Pancreas (tissue), 10 donors: ENCODE measurements at regions not wholly inside any gene's neighbourhood (a gene's known extent, or its start where the extent isn't known, plus 50 kb on each side); places are given as distances from the start of the nearest gene placed in this dataset.
"Not testable (repeated sequence)": the region's sequence is repeated elsewhere in the genome, so short reads cannot be mapped to it uniquely, and the experiment has no call there.

Experiments used
- ATAC-seq, 4 donors: fragments of 200-7000 bp; cut with Tn5 transposase; one replicate each; pipeline versions ENCODE4 v1.8.0 to v1.9.1; 2020; ENCODE audit warnings: mild to moderate bottlenecking in 4 of 4, moderate library complexity in 4 of 4
- DNase-seq, 6 donors: peaks; one replicate each; pipeline ENCODE4 v3.0.0-alpha.2; 2020
- FAIRE-seq: peaks from 2 replicates; lab custom pipeline; 2012; peaks lifted over from hg19 to GRCh38; lab: Jason Lieb, UNC
- H3K27ac ChIP-seq, 4 donors: fragments of 200-600 bp; sonication (generic); 1 replicate in 3 of 4; 2 replicates in 1 of 4; pipeline versions ENCODE4 v1.5.0 to v1.8.0; 2020
- H3K27me3 ChIP-seq, 4 donors: fragments of 200-600 bp; one replicate each; pipeline ENCODE4 v1.8.0; 2021
- H3K36me3 ChIP-seq, 3 donors: fragments of 200-600 bp; sonication (generic) in 1 of 3; one replicate each; pipeline versions ENCODE4 v1.5.0 to v1.8.0; 2020 to 2021
- H3K4me1 ChIP-seq, 3 donors: fragments of 200-600 bp; one replicate each; pipeline ENCODE4 v1.8.0; 2021
- H3K4me3 ChIP-seq, 4 donors: fragments of 200-600 bp; sonication (generic) in 2 of 4; one replicate each; pipeline versions ENCODE4 v1.5.0 to v1.8.0; 2020 to 2021
- H3K9me3 ChIP-seq, 4 donors: fragments of 200-600 bp; one replicate each; pipeline ENCODE4 v1.8.0; 2021
- CTCF ChIP-seq, 4 donors: fragments of 200-600 bp; sonication (generic) in 3 of 4; IDR thresholded peaks; one replicate each; pipeline versions ENCODE4 v1.5.0 to v1.8.0; 2021; ENCODE audit warnings: antibody characterized with exemption in 4 of 4
- WGBS, 2 donors: extraction: QIAGEN DNeasy Blood & Tissue Kit; methylation state at CpG; one replicate each; pipeline ENCODE4 v1.1.7; 2013; 5-methylcytosine and 5-hydroxymethylcytosine counted together
- intact Hi-C, 3 donors: fragments of 100-400 bp; cut with DNase I; formaldehyde crosslinking; loops; one replicate each; pipeline versions ENCODE4 v1.11.1 to v1.14.2; 2022
- donor health status: healthy with polysubstance abuse.
- donor health status: DM: no; HTN: no; CAD: no; lungs with moderate emphysema.
- donor health status: DM: no; HTN: no; CAD: no.
- donor health status: control.
- donor health status: control.
- donor health status: Bipolar disorder and iron deficiency.
- donor health status: DM: yes; HTN: yes; CAD: no.
- donor health status: DM: no; HTN: no; CAD: no.
- donor health status: DM: no; HTN: no; CAD: no.
- donor health status: DM: yes; HTN: yes; CAD: no.

GRCh38 chr5:162816816-162817215, 620.6 kb upstream of the CCNG1 start:
- ATAC-seq = no peak
- H3K4me3 ChIP-seq = no peak overlapping the region
- 34 to 42% methylated on average over 2 of the region's 2 CpGs for WGBS, 2 donors
- H3K36me3 ChIP-seq = no peaks in the 10 kb centered on the region
- no peak for TF ChIP-seq CTCF (IDR thresholded peaks at IDR 0.05)
- intact Hi-C loops = no loop called here
- DNase-seq = no peak
- FAIRE-seq = no peak
- no peak overlapping the region for H3K27ac ChIP-seq
- no peaks in the 10 kb centered on the region for H3K9me3 ChIP-seq
- no peaks in the 10 kb centered on the region for H3K4me1 ChIP-seq
- no peaks in the 10 kb centered on the region for H3K27me3 ChIP-seq

GRCh38 chr5:162817364-162817763, 620.0 kb upstream of the CCNG1 start:
- Histone ChIP-seq H3K4me3 (no peak overlapping the region), H3K4me1 (no peaks in the 10 kb centered on the region), H3K27me3 (no peaks in the 10 kb centered on the region), H3K36me3 (no peaks in the 10 kb centered on the region), H3K9me3 (no peaks in the 10 kb centered on the region), H3K27ac (no peak overlapping the region)
- DNase-seq (no peak), ATAC-seq (no peak), FAIRE-seq (no peak)
- intact Hi-C loops = no loop called here
- no peak for TF ChIP-seq CTCF (IDR thresholded peaks at IDR 0.05)
- 51 to 66% methylated on average over 4 of the region's 4 CpGs for WGBS, 2 donors

- H3K27ac ChIP-seq, H3K9me3 ChIP-seq, H3K4me3 ChIP-seq, H3K36me3 ChIP-seq, ATAC-seq, H3K27me3 ChIP-seq, FAIRE-seq, H3K4me1 ChIP-seq, intact Hi-C loops, DNase-seq: not testable (repeated sequence)
- WGBS, 2 donors = 46 to 60% methylated on average over 8 of the region's 8 CpGs
Measured at GRCh38 chr5:162821664-162822063, 615.7 kb upstream of the CCNG1 start.

GRCh38 chr5:162824360-162824759, 613.0 kb upstream of the CCNG1 start:
- no peak for DNase-seq
- intact Hi-C loops = no loop called here
- Histone ChIP-seq H3K27ac (no peak overlapping the region), H3K4me1 (no peaks in the 10 kb centered on the region), H3K4me3 (no peak overlapping the region), H3K27me3 (no peaks in the 10 kb centered on the region), H3K36me3 (no peaks in the 10 kb centered on the region), H3K9me3 (no peaks in the 10 kb centered on the region)
- no peak for TF ChIP-seq CTCF (IDR thresholded peaks at IDR 0.05)
- 36 to 56% methylated on average over 2 of the region's 2 CpGs for WGBS, 2 donors
- no peak for FAIRE-seq
- ATAC-seq = no peak

- no peak for ATAC-seq
- intact Hi-C loops = no loop called here
Measured at GRCh38 chr5:162837155-162837554, 600.2 kb upstream of the CCNG1 start.

More at GRCh38 chr5:162837155-162837554, 600.2 kb upstream of the CCNG1 start:
- Histone ChIP-seq H3K9me3 (no peaks in the 10 kb centered on the region), H3K4me3 (no peak overlapping the region), H3K4me1 (no peaks in the 10 kb centered on the region), H3K36me3 (no peaks in the 10 kb centered on the region), H3K27me3 (no peaks in the 10 kb centered on the region), H3K27ac (no peak overlapping the region)
- no peak for TF ChIP-seq CTCF (IDR thresholded peaks at IDR 0.05)
- no peak for DNase-seq
- WGBS, 2 donors = 35 to 58% methylated on average over 1 of the region's 1 CpG
- no peak for FAIRE-seq
